ENCODE measurements at regions not wholly inside any gene's neighbourhood (a gene's known extent, or its start where the extent isn't known, plus 50 kb on each side); places are given as distances from the start of the nearest gene placed in this dataset.

DNA sequence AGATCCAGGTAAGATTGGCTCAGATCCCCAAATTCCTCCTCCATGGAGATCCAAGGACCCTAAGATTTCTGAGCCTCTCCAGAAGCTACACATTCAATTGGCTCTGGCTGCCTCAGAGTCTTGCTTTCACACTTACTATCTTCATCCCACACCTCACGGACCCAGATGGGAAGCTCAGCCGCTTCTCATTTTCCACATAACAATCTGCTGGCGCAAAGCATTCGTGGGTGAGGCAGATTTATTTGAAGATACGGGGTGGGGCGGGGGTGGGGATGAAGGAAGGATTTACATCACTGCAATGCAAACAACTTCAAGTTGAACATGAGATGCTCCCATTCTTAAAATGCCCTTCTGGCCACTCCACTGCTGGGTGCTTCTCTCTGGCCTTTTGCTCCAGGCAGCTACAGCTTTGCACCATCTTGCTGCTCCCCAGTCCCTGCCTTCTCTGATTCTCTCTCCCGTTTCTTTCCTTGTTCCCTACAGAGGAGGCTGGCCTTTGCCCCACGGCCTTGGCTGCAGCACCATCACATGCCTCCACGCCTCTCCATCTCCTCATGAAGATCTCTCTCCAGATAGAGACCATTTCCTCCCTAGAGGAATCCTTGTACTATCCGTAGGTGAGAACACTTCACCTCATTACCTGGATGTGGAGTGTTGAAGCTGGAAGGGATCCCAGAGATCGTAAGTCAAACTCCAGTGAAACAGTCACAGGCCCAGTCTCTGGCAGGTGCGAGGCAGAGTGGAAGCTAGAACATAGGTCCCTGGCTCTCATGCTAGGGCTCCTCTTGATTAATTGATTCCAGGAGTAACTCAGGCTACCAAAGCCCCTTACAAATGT is 175.9 kb downstream of the RPLP1 start:
- no peaks in the 10 kb centered on the region for H4K20me1 ChIP-seq (ENCODE audit: insufficient read depth, low read depth, low read length)
- H3K4me2 ChIP-seq (ENCODE audit: low read depth, low read length, poor library complexity, severe bottlenecking) = no peak overlapping the region
- H3K9me3 ChIP-seq (ENCODE audit: low read length) = no peaks in the 10 kb centered on the region
- H3K9me2 ChIP-seq (replicated peaks; ENCODE audit: insufficient read depth, low read length) = no peaks in the 10 kb centered on the region
- no peak overlapping the region for H3K9ac ChIP-seq (ENCODE audit: low read length)
- no peak for DNase-seq
- no peaks in the 10 kb centered on the region for H3K36me3 ChIP-seq (ENCODE audit: insufficient read depth, low read length)
- H3K4me3 ChIP-seq (ENCODE audit: low read length) = no peak overlapping the region
- no peaks in the 10 kb centered on the region for H3K79me2 ChIP-seq (ENCODE audit: low read length)
- H3K4me1 ChIP-seq (ENCODE audit: low read length) = no peaks in the 10 kb centered on the region
- H3K27me3 ChIP-seq (ENCODE audit: low read length) = no peaks in the 10 kb centered on the region
- no peak overlapping the region for H2AFZ ChIP-seq (ENCODE audit: low read length)
- no peak overlapping the region for H3K27ac ChIP-seq (ENCODE audit: low read length)

DNA sequence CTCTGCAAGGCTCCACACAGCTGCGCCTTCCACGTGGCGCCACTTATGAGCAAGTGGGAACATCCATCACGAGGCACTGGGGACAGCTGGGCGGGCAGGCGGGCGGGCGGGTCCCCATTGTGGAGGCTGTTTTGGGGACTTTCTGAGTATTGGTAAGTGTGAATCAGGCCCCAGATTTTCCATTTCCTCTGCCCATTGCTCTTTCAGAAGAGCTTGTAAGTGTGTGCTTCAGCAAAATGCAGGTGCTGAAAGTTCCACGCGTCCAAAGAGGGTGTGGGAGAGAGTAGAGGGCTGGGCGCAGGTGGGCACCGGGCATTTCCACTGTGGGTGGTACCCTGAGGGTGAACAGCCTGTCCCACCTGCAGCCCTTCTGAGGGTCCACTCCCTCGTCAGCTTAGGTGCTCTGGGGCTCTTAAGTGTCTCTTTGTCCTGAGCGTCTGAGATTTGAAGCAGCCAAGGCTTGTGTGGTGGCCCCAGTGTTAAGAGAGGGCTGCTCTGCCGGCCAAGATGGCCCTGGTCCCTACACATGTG is 177.1 kb downstream of the RPLP1 start:
- H4K20me1 ChIP-seq (ENCODE audit: insufficient read depth, low read depth, low read length) = no peaks in the 10 kb centered on the region
- H3K9me2 ChIP-seq (replicated peaks; ENCODE audit: insufficient read depth, low read length) = no peaks in the 10 kb centered on the region
- no peaks in the 10 kb centered on the region for H3K9me3 ChIP-seq (ENCODE audit: low read length)
- H3K27me3 ChIP-seq (ENCODE audit: low read length) = no peaks in the 10 kb centered on the region
- no peak overlapping the region for H2AFZ ChIP-seq (ENCODE audit: low read length)
- no peaks in the 10 kb centered on the region for H3K4me1 ChIP-seq (ENCODE audit: low read length)
- no peak for DNase-seq
- H3K36me3 ChIP-seq (ENCODE audit: insufficient read depth, low read length) = no peaks in the 10 kb centered on the region
- no peak overlapping the region for H3K9ac ChIP-seq (ENCODE audit: low read length)
- no peak overlapping the region for H3K27ac ChIP-seq (ENCODE audit: low read length)
- no peaks in the 10 kb centered on the region for H3K79me2 ChIP-seq (ENCODE audit: low read length)
- H3K4me2 ChIP-seq (ENCODE audit: low read depth, low read length, poor library complexity, severe bottlenecking) = no peak overlapping the region
- no peak overlapping the region for H3K4me3 ChIP-seq (ENCODE audit: low read length)

GRCh38 chr15:69631005-69631404 is 178.4 kb downstream of the RPLP1 start:
- Histone ChIP-seq H2AFZ (ENCODE audit: low read length) (no peak overlapping the region), H3K9me3 (ENCODE audit: low read length) (no peaks in the 10 kb centered on the region), H3K79me2 (ENCODE audit: low read length) (no peaks in the 10 kb centered on the region)

GRCh38 chr15:69631978-69632377 is 179.4 kb downstream of the RPLP1 start:
- H3K9ac ChIP-seq (ENCODE audit: low read length) = no peak overlapping the region
- no peaks in the 10 kb centered on the region for H3K36me3 ChIP-seq (ENCODE audit: insufficient read depth, low read length)
- H3K27ac ChIP-seq (ENCODE audit: low read length) = no peak overlapping the region
- H3K4me1 ChIP-seq (ENCODE audit: low read length) = no peaks in the 10 kb centered on the region
- H3K27me3 ChIP-seq (ENCODE audit: low read length) = no peaks in the 10 kb centered on the region
- no peak overlapping the region for H2AFZ ChIP-seq (ENCODE audit: low read length)
- no peaks in the 10 kb centered on the region for H3K9me3 ChIP-seq (ENCODE audit: low read length)
- no peak overlapping the region for H3K4me3 ChIP-seq (ENCODE audit: low read length)
- no peaks in the 10 kb centered on the region for H3K9me2 ChIP-seq (replicated peaks; ENCODE audit: insufficient read depth, low read length)
- H4K20me1 ChIP-seq (ENCODE audit: insufficient read depth, low read depth, low read length) = no peaks in the 10 kb centered on the region
- no peak for DNase-seq
- no peak overlapping the region for H3K4me2 ChIP-seq (ENCODE audit: low read depth, low read length, poor library complexity, severe bottlenecking)
- H3K79me2 ChIP-seq (ENCODE audit: low read length) = no peaks in the 10 kb centered on the region

More at GRCh38 chr15:69631005-69631404, 178.4 kb downstream of the RPLP1 start:
- no peaks in the 10 kb centered on the region for H3K27me3 ChIP-seq (ENCODE audit: low read length)
- no peak overlapping the region for H3K9ac ChIP-seq (ENCODE audit: low read length)
- H3K4me2 ChIP-seq (ENCODE audit: low read depth, low read length, poor library complexity, severe bottlenecking) = no peak overlapping the region
- H3K9me2 ChIP-seq (replicated peaks; ENCODE audit: insufficient read depth, low read length) = no peaks in the 10 kb centered on the region
- no peak overlapping the region for H3K27ac ChIP-seq (ENCODE audit: low read length)
- H3K4me3 ChIP-seq (ENCODE audit: low read length) = no peak overlapping the region
- H3K4me1 ChIP-seq (ENCODE audit: low read length) = no peaks in the 10 kb centered on the region
- DNase-seq = no peak
- H3K36me3 ChIP-seq (ENCODE audit: insufficient read depth, low read length) = no peaks in the 10 kb centered on the region
- no peaks in the 10 kb centered on the region for H4K20me1 ChIP-seq (ENCODE audit: insufficient read depth, low read depth, low read length)

GRCh38 chr15:69634860-69635259 is 182.2 kb downstream of the RPLP1 start:
- no peak overlapping the region for H3K4me2 ChIP-seq (ENCODE audit: low read depth, low read length, poor library complexity, severe bottlenecking)
- H4K20me1 ChIP-seq (ENCODE audit: insufficient read depth, low read depth, low read length) = no peaks in the 10 kb centered on the region
- no peaks in the 10 kb centered on the region for H3K27me3 ChIP-seq (ENCODE audit: low read length)
- no peaks in the 10 kb centered on the region for H3K36me3 ChIP-seq (ENCODE audit: insufficient read depth, low read length)
- H3K9ac ChIP-seq (ENCODE audit: low read length) = no peak overlapping the region
- H3K4me3 ChIP-seq (ENCODE audit: low read length) = no peak overlapping the region
- H3K79me2 ChIP-seq (ENCODE audit: low read length) = no peaks in the 10 kb centered on the region
- no peaks in the 10 kb centered on the region for H3K9me3 ChIP-seq (ENCODE audit: low read length)
- H3K4me1 ChIP-seq (ENCODE audit: low read length) = no peaks in the 10 kb centered on the region
- no peak overlapping the region for H2AFZ ChIP-seq (ENCODE audit: low read length)
- no peak overlapping the region for H3K27ac ChIP-seq (ENCODE audit: low read length)
- DNase-seq = no peak
- no peaks in the 10 kb centered on the region for H3K9me2 ChIP-seq (replicated peaks; ENCODE audit: insufficient read depth, low read length)

- Histone ChIP-seq H3K9ac (ENCODE audit: low read length) (no peak overlapping the region), H3K4me3 (ENCODE audit: low read length) (no peak overlapping the region), H4K20me1 (ENCODE audit: insufficient read depth, low read depth, low read length) (no peaks in the 10 kb centered on the region), H3K4me1 (ENCODE audit: low read length) (no peaks in the 10 kb centered on the region), H3K4me2 (ENCODE audit: low read depth, low read length, poor library complexity, severe bottlenecking) (no peak overlapping the region), H3K27me3 (ENCODE audit: low read length) (no peaks in the 10 kb centered on the region), H2AFZ (ENCODE audit: low read length) (no peak overlapping the region), H3K36me3 (ENCODE audit: insufficient read depth, low read length) (no peaks in the 10 kb centered on the region), H3K79me2 (ENCODE audit: low read length) (no peaks in the 10 kb centered on the region), H3K9me3 (ENCODE audit: low read length) (no peaks in the 10 kb centered on the region), H3K9me2 (replicated peaks; ENCODE audit: insufficient read depth, low read length) (no peaks in the 10 kb centered on the region), H3K27ac (ENCODE audit: low read length) (no peak overlapping the region)
- no peak for DNase-seq
Measured at GRCh38 chr15:69636169-69636915, 183.7 kb downstream of the RPLP1 start.

DNA sequence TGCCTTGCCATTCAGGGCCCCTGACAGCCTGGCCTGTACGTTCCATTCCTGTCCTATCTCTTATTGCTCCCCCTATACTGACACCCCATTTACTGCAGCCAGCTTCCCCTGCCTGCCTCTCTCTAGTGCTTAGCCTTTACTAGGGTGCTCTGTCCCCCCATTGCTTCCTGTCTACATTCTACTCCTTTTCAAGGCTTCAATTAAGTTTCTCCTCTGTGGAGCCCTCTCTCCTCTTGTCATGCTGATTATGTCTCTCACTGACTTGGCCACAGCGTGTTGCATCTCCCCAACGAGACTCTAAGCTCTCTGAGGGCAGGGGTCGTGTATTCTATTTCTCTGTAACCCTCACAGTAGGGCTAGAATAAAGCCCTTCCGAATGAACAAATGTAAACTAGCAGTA is 185.2 kb downstream of the RPLP1 start:
- H3K27ac ChIP-seq (ENCODE audit: low read length) = no peak overlapping the region
- no peaks in the 10 kb centered on the region for H3K4me1 ChIP-seq (ENCODE audit: low read length)
- no peak overlapping the region for H3K4me3 ChIP-seq (ENCODE audit: low read length)
- H3K4me2 ChIP-seq (ENCODE audit: low read depth, low read length, poor library complexity, severe bottlenecking) = no peak overlapping the region
- H3K36me3 ChIP-seq (ENCODE audit: insufficient read depth, low read length) = no peaks in the 10 kb centered on the region
- no peak overlapping the region for H2AFZ ChIP-seq (ENCODE audit: low read length)
- no peaks in the 10 kb centered on the region for H3K9me2 ChIP-seq (replicated peaks; ENCODE audit: insufficient read depth, low read length)
- no peaks in the 10 kb centered on the region for H3K9me3 ChIP-seq (ENCODE audit: low read length)
- DNase-seq = no peak
- H3K27me3 ChIP-seq (ENCODE audit: low read length) = no peaks in the 10 kb centered on the region
- H3K79me2 ChIP-seq (ENCODE audit: low read length) = no peaks in the 10 kb centered on the region
- no peaks in the 10 kb centered on the region for H4K20me1 ChIP-seq (ENCODE audit: insufficient read depth, low read depth, low read length)
- H3K9ac ChIP-seq (ENCODE audit: low read length) = no peak overlapping the region

DNA sequence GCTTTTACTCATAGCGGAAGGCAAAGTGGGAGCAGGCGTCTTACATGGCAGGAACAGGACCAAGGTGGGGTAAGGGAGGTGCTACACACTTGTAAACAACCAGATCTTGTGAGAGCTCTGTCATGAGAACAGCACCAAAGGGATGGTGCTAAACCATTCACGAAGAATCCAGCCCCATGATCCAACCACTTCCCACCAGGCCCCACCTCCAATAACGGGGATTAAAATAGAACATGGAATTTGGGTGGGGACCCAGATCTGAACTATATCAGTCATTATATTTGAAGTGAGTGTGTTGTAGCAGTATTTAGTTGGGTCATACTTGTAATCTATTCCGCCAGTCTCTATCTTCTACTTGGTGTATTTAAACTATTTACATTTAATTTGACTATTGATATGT is 190.9 kb downstream of the RPLP1 start:
- DNase-seq = no peak
- no peak overlapping the region for H3K27ac ChIP-seq (ENCODE audit: low read length)
- no peak overlapping the region for H2AFZ ChIP-seq (ENCODE audit: low read length)
- no peaks in the 10 kb centered on the region for H3K27me3 ChIP-seq (ENCODE audit: low read length)
- H3K9me3 ChIP-seq (ENCODE audit: low read length) = no peaks in the 10 kb centered on the region
- no peak overlapping the region for H3K4me3 ChIP-seq (ENCODE audit: low read length)
- no peak overlapping the region for H3K4me2 ChIP-seq (ENCODE audit: low read depth, low read length, poor library complexity, severe bottlenecking)
- no peaks in the 10 kb centered on the region for H4K20me1 ChIP-seq (ENCODE audit: insufficient read depth, low read depth, low read length)
- H3K79me2 ChIP-seq (ENCODE audit: low read length) = no peaks in the 10 kb centered on the region
- no peaks in the 10 kb centered on the region for H3K36me3 ChIP-seq (ENCODE audit: insufficient read depth, low read length)
- no peak overlapping the region for H3K9ac ChIP-seq (ENCODE audit: low read length)
- no peaks in the 10 kb centered on the region for H3K9me2 ChIP-seq (replicated peaks; ENCODE audit: insufficient read depth, low read length)
- no peaks in the 10 kb centered on the region for H3K4me1 ChIP-seq (ENCODE audit: low read length)

Measured in Karpas-422 (cell line).